Left lung (tissue), 4 donors: ENCODE measurements at regions not wholly inside any gene's neighbourhood (a gene's known extent, or its start where the extent isn't known, plus 50 kb on each side); places are given as distances from the start of the nearest gene placed in this dataset.

Experiments
- ATAC-seq: fragments of 200-7000 bp; cut with Tn5 transposase; one replicate; pipeline ENCODE4 v1.9.1; 2020; ENCODE audit warnings: moderate library complexity
- DNase-seq, 4 donors: peaks; one replicate each; pipeline ENCODE4 v3.0.0-alpha.2; 2013 to 2020
- H3K27ac ChIP-seq, 2 donors: fragments of 200-600 bp; sonication (generic) in 1 of 2; one replicate each; pipeline versions ENCODE4 v1.5.0 to v1.8.0; 2020 to 2021
- H3K27me3 ChIP-seq, 2 donors: fragments of 200-600 bp; sonication (generic) in 1 of 2; one replicate each; pipeline versions ENCODE4 v1.5.0 to v1.8.0; 2020 to 2021
- H3K36me3 ChIP-seq, 2 donors: fragments of 200-600 bp; sonication (generic) in 1 of 2; one replicate each; pipeline versions ENCODE4 v1.5.0 to v1.8.0; 2020 to 2021
- H3K4me1 ChIP-seq, 2 donors: fragments of 200-600 bp; one replicate each; pipeline ENCODE4 v1.8.0; 2021
- H3K4me3 ChIP-seq, 2 donors: fragments of 200-600 bp; sonication (generic) in 1 of 2; one replicate each; pipeline versions ENCODE4 v1.5.0 to v1.8.0; 2020 to 2021; ENCODE audit warnings: mild to moderate bottlenecking in 1 of 2
- H3K9me3 ChIP-seq, 2 donors: fragments of 200-600 bp; sonication (generic) in 1 of 2; one replicate each; pipeline versions ENCODE4 v1.5.0 to v1.8.0; 2020 to 2021
- CTCF ChIP-seq, 2 donors: fragments of 200-600 bp; sonication (generic) in 1 of 2; IDR thresholded peaks; one replicate each; pipeline versions ENCODE4 v1.5.0 to v1.8.0; 2021; ENCODE audit warnings: antibody characterized with exemption in 2 of 2
- intact Hi-C, 2 donors: fragments of 100-400 bp; cut with DNase I; formaldehyde crosslinking; loops; one replicate each; pipeline versions ENCODE4 v1.11.2 to v1.14.2; 2022
- donor health status: DM: no; HTN: yes; CAD: no.
- donor health status: DM: no; HTN: no; CAD: no.

GRCh38 chr6:146975093-146975492 lies 229.1 kb upstream of the STXBP5 start:
- DNase-seq (no peak), ATAC-seq (no peak)
- Histone ChIP-seq H3K27me3 (no peaks in the 10 kb centered on the region), H3K4me3 (no peak overlapping the region), H3K9me3 (no peaks in the 10 kb centered on the region), H3K36me3 (no peaks in the 10 kb centered on the region), H3K4me1 (no peaks in the 10 kb centered on the region), H3K27ac (no peak overlapping the region)
- intact Hi-C loops, result no loop called here
- no peak for TF ChIP-seq CTCF (IDR thresholded peaks at IDR 0.05)

GRCh38 chr6:146980900-146981329 lies 223.3 kb upstream of the STXBP5 start:
- Histone ChIP-seq H3K4me1 (no peaks in the 10 kb centered on the region), H3K9me3 (no peaks in the 10 kb centered on the region), H3K27ac (no peak overlapping the region), H3K27me3 (no peaks in the 10 kb centered on the region), H3K4me3 (no peak overlapping the region), H3K36me3 (no peaks in the 10 kb centered on the region)
- ATAC-seq (no peak), DNase-seq (no peak)
- no peak for TF ChIP-seq CTCF (IDR thresholded peaks at IDR 0.05)
- intact Hi-C loops, result no loop called here

GRCh38 chr6:146981981-146982380 lies 222.2 kb upstream of the STXBP5 start:
- ATAC-seq, result no peak
- intact Hi-C loops, result no loop called here

GRCh38 chr6:146984251-146984924 lies 219.8 kb upstream of the STXBP5 start:
- no peak overlapping the region for H3K27ac ChIP-seq
- intact Hi-C loops, result no loop called here
- DNase-seq (peak in 1 of 4 donors; percentile 23), ATAC-seq (no peak)
- no peak overlapping the region for H3K4me3 ChIP-seq
- H3K36me3 ChIP-seq, result no peaks in the 10 kb centered on the region
- no peaks in the 10 kb centered on the region for H3K27me3 ChIP-seq
- no peaks in the 10 kb centered on the region for H3K4me1 ChIP-seq
- no peak for TF ChIP-seq CTCF (IDR thresholded peaks at IDR 0.05)
- H3K9me3 ChIP-seq, result no peaks in the 10 kb centered on the region

More at GRCh38 chr6:146981981-146982380, 222.2 kb upstream of the STXBP5 start:
- H3K27ac ChIP-seq, result no peak overlapping the region
- H3K27me3 ChIP-seq, result no peaks in the 10 kb centered on the region
- no peaks in the 10 kb centered on the region for H3K36me3 ChIP-seq
- no peak for DNase-seq
- TF ChIP-seq CTCF (IDR thresholded peaks at IDR 0.05), result no peak
- H3K4me1 ChIP-seq, result no peaks in the 10 kb centered on the region
- H3K9me3 ChIP-seq, result no peaks in the 10 kb centered on the region
- H3K4me3 ChIP-seq, result no peak overlapping the region

GRCh38 chr6:146985111-146985510 lies 219.1 kb upstream of the STXBP5 start:
- no peaks in the 10 kb centered on the region for H3K27me3 ChIP-seq
- DNase-seq (peak in 1 of 4 donors; percentile 5), ATAC-seq (no peak)
- no peak for TF ChIP-seq CTCF (IDR thresholded peaks at IDR 0.05)
- H3K4me3 ChIP-seq, result no peak overlapping the region
- no peaks in the 10 kb centered on the region for H3K4me1 ChIP-seq
- intact Hi-C loops, result no loop called here
- no peaks in the 10 kb centered on the region for H3K36me3 ChIP-seq
- H3K9me3 ChIP-seq, result no peaks in the 10 kb centered on the region
- no peak overlapping the region for H3K27ac ChIP-seq
